ENCODE measurements at regions not wholly inside any gene's neighbourhood (a gene's known extent, or its start where the extent isn't known, plus 50 kb on each side); places are given as distances from the start of the nearest gene placed in this dataset.

DNA sequence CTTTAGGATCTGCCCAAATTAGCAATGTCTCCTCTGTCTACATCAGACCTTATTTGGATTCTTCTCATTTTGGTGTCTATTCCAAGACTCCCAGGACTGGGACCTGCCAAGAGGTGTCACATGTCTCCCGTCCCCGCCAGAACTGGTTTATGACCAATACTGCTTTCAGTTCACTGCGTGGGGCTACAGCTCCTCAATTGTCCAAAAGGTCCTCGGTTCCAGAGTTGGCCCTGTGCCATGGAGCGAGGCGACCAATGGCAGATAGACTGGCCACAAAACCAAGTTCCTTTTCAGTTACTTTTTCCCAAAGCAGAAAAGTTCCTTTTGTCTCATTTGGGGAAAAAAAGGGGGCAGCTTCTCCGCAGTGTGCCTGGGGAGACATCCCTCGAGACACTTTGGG, 144.1 kb upstream of the ZNF236 start:
- dilution Hi-C loops (cut with MboI; ENCODE audit: extremely low pct_ligation_motif_present, low sequenced_read_pairs) = no loop called here
- no peaks in the 10 kb centered on the region for H3K27me3 ChIP-seq (ENCODE audit: control insufficient read depth in 2 of 2, insufficient read depth in 2 of 2, low read length in 2 of 2)
- H3K9me3 ChIP-seq (replicated peaks; ENCODE audit: control insufficient read depth, insufficient read depth, low read length) = no peaks in the 10 kb centered on the region
- H3K9me1 ChIP-seq (replicated peaks; ENCODE audit: control insufficient read depth, extremely low read depth, insufficient read depth, low read length) = no peaks in the 10 kb centered on the region
- no peaks in the 10 kb centered on the region for H3K36me3 ChIP-seq (ENCODE audit: control insufficient read depth in 2 of 2, extremely low read depth in 1 of 2, insufficient read depth in 2 of 2, low read length in 2 of 2)
- no peak overlapping the region for H3K4me3 ChIP-seq (replicated peaks in 1 of 3; ENCODE audit: insufficient read depth in 1 of 3, low read depth in 1 of 3, low read length in 3 of 3)
- H4K20me1 ChIP-seq (replicated peaks; ENCODE audit: control insufficient read depth, extremely low read depth, insufficient read depth, low read length) = no peaks in the 10 kb centered on the region
- H3K9ac ChIP-seq (replicated peaks; ENCODE audit: extremely low read depth, insufficient read depth, low read length) = no peak overlapping the region
- DNase-seq (ENCODE audit: low read depth, low spot score) (no peak), FAIRE-seq (no peak)
- no peak overlapping the region for H3K27ac ChIP-seq (ENCODE audit: insufficient read depth, low read depth, low read length)
- CTCF ChIA-PET = no interaction called here
- POLR2A ChIA-PET = no interaction called here
- H3K4me1 ChIP-seq (ENCODE audit: control insufficient read depth, extremely low read depth, insufficient read depth, low read length) = no peaks in the 10 kb centered on the region
- BruUV-seq (replicated peaks) = no TSS peak
- H2AFZ ChIP-seq (ENCODE audit: low read depth, low read length) = no peak overlapping the region
- no peaks in the 10 kb centered on the region for H3K79me2 ChIP-seq (ENCODE audit: control insufficient read depth, insufficient read depth, low read length)
- H3K4me2 ChIP-seq (ENCODE audit: insufficient read depth, low read length) = no peak overlapping the region
- intact Hi-C loops (cut with micrococcal nuclease) = no loop called here
- TF ChIP-seq, protein P1, sequence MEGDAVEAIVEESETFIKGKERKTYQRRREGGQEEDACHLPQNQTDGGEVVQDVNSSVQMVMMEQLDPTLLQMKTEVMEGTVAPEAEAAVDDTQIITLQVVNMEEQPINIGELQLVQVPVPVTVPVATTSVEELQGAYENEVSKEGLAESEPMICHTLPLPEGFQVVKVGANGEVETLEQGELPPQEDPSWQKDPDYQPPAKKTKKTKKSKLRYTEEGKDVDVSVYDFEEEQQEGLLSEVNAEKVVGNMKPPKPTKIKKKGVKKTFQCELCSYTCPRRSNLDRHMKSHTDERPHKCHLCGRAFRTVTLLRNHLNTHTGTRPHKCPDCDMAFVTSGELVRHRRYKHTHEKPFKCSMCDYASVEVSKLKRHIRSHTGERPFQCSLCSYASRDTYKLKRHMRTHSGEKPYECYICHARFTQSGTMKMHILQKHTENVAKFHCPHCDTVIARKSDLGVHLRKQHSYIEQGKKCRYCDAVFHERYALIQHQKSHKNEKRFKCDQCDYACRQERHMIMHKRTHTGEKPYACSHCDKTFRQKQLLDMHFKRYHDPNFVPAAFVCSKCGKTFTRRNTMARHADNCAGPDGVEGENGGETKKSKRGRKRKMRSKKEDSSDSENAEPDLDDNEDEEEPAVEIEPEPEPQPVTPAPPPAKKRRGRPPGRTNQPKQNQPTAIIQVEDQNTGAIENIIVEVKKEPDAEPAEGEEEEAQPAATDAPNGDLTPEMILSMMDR (IDR thresholded peaks at IDR 0.05; ENCODE audit: extremely low read depth in 1 of 2, insufficient read depth in 1 of 2, low read depth in 1 of 2, low read length in 2 of 2) = no peak

DNA sequence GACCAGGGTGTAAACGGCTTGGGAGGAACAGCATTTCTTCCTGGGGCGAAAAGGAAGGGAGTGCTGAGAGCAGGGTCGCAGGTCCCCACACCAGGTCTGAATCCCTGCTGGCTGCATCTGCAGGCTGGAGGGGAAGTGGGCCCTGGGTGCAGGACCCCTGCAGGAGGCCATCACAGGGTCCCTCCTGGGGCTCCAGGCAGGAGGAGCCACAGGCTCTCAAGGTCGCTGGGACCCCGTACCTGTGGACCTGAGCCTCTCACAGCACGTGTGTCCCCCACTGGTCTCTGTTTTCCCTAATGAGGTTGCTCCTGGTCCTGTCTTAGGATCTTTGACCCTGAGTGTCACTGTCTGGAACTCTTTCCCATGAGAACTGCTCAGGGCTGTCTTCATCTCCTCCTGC, 147.8 kb upstream of the ZNF236 start:
- CTCF ChIA-PET = interaction anchor here (0.8 kb wide), 1 partner anchor 11 kb away, joined by 3 read pairs; no protein-coding TSS in a partner anchor
- no peak overlapping the region for H3K4me3 ChIP-seq (replicated peaks in 1 of 3; ENCODE audit: insufficient read depth in 1 of 3, low read depth in 1 of 3, low read length in 3 of 3)
- H3K27me3 ChIP-seq (ENCODE audit: control insufficient read depth in 2 of 2, insufficient read depth in 2 of 2, low read length in 2 of 2) = no peaks in the 10 kb centered on the region
- no peak overlapping the region for H3K9ac ChIP-seq (replicated peaks; ENCODE audit: extremely low read depth, insufficient read depth, low read length)
- no peaks in the 10 kb centered on the region for H3K4me1 ChIP-seq (ENCODE audit: control insufficient read depth, extremely low read depth, insufficient read depth, low read length)
- no peaks in the 10 kb centered on the region for H4K20me1 ChIP-seq (replicated peaks; ENCODE audit: control insufficient read depth, extremely low read depth, insufficient read depth, low read length)
- H3K36me3 ChIP-seq (ENCODE audit: control insufficient read depth in 2 of 2, extremely low read depth in 1 of 2, insufficient read depth in 2 of 2, low read length in 2 of 2) = no peaks in the 10 kb centered on the region
- FAIRE-seq = no peak
- BruUV-seq (replicated peaks) = no TSS peak
- no peaks in the 10 kb centered on the region for H3K9me1 ChIP-seq (replicated peaks; ENCODE audit: control insufficient read depth, extremely low read depth, insufficient read depth, low read length)
- H3K4me2 ChIP-seq (ENCODE audit: insufficient read depth, low read length) = no peak overlapping the region
- H3K27ac ChIP-seq (ENCODE audit: insufficient read depth, low read depth, low read length) = no peak overlapping the region
- dilution Hi-C loops (cut with MboI; ENCODE audit: extremely low pct_ligation_motif_present, low sequenced_read_pairs) = no loop called here
- H3K9me3 ChIP-seq (replicated peaks; ENCODE audit: control insufficient read depth, insufficient read depth, low read length) = no peaks in the 10 kb centered on the region
- TF ChIP-seq POLR2AphosphoS5 (IDR thresholded peaks at IDR 0.05; ENCODE audit: insufficient read depth, low read depth, low read length) (no peak), JUN (IDR thresholded peaks at IDR 0.05; ENCODE audit: borderline replicate concordance, insufficient read depth, insufficient read length, low read depth) (no peak), GATA2 (IDR thresholded peaks at IDR 0.05; ENCODE audit: insufficient read depth, insufficient read length, low read depth, low read length) (no peak), MYC (IDR thresholded peaks at IDR 0.05; ENCODE audit: low read depth, low read length) (no peak), POLR2A (IDR thresholded peaks at IDR 0.05; ENCODE audit: low read depth, low read length) (no peak), EZH2 (IDR thresholded peaks at IDR 0.05; ENCODE audit: borderline replicate concordance, low read depth, low read length, severe bottlenecking) (no peak), FOS (IDR thresholded peaks at IDR 0.05; ENCODE audit: borderline replicate concordance, insufficient read depth, low read length) (no peak)
- TF ChIP-seq, protein P1 (IDR thresholded peaks at IDR 0.05; ENCODE audit: extremely low read depth in 1 of 2, insufficient read depth in 1 of 2, low read depth in 1 of 2, low read length in 2 of 2) = no peak
- TF ChIP-seq, protein P2, sequence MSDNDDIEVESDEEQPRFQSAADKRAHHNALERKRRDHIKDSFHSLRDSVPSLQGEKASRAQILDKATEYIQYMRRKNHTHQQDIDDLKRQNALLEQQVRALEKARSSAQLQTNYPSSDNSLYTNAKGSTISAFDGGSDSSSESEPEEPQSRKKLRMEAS (IDR thresholded peaks at IDR 0.05; ENCODE audit: insufficient read depth, insufficient read length) = no peak
- no peak overlapping the region for H2AFZ ChIP-seq (ENCODE audit: low read depth, low read length)
- no peak for DNase-seq (ENCODE audit: low read depth, low spot score)
- POLR2A ChIA-PET = no interaction called here
- no peaks in the 10 kb centered on the region for H3K79me2 ChIP-seq (ENCODE audit: control insufficient read depth, insufficient read depth, low read length)
- intact Hi-C loops (cut with micrococcal nuclease) = no loop called here
